Prostate gland (tissue), 2 donors: ENCODE measurements at regions not wholly inside any gene's neighbourhood (a gene's known extent, or its start where the extent isn't known, plus 50 kb on each side); places are given as distances from the start of the nearest gene placed in this dataset.

ENCODE experiments used
- POLR2A ChIP-seq: fragments of 450-650 bp; IDR thresholded peaks from one replicate; pipeline ENCODE4 v1.6.1; 2016; ENCODE audit warnings: antibody characterized with exemption, mild to moderate bottlenecking
- POLR2AphosphoS5 ChIP-seq: sonication (generic); formaldehyde crosslinking; IDR thresholded peaks from one replicate; pipeline ENCODE4 v1.6.1; 2017; ENCODE audit warnings: antibody characterized with exemption
- TF ChIP-seq, protein P1 (sequence below), 4 experiments: fragments of 200-600 bp in 2 of 4; fragments of 450-650 bp in 2 of 4; sonication (generic) in 2 of 4; IDR thresholded peaks; 1 replicate in 3 of 4; 2 replicates in 1 of 4; pipeline ENCODE4 v1.5.1; 2016 to 2019; ENCODE audit warnings: antibody characterized with exemption in 4 of 4, mild to moderate bottlenecking in 2 of 4, moderate library complexity in 2 of 4

DNA sequence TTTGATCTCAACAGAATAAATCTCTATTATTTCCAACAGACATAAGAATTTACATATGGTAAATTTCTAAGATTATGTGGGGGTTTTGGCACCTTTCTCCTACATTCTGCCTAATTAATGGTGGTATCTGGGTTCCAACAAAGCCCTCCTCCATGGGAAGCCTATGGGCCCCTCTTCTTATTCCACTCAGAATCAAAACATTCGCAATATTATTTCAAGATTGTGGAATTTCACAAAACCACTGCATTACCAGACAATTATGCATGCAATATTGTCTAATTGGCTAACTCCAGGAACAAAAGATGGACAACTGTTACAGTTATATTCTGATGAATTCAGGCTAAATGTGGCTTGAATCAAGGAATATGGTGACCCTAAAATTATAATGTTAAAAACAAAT lies 434.0 kb downstream of the NFIB start:
- TF ChIP-seq, protein P1, sequence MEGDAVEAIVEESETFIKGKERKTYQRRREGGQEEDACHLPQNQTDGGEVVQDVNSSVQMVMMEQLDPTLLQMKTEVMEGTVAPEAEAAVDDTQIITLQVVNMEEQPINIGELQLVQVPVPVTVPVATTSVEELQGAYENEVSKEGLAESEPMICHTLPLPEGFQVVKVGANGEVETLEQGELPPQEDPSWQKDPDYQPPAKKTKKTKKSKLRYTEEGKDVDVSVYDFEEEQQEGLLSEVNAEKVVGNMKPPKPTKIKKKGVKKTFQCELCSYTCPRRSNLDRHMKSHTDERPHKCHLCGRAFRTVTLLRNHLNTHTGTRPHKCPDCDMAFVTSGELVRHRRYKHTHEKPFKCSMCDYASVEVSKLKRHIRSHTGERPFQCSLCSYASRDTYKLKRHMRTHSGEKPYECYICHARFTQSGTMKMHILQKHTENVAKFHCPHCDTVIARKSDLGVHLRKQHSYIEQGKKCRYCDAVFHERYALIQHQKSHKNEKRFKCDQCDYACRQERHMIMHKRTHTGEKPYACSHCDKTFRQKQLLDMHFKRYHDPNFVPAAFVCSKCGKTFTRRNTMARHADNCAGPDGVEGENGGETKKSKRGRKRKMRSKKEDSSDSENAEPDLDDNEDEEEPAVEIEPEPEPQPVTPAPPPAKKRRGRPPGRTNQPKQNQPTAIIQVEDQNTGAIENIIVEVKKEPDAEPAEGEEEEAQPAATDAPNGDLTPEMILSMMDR (IDR thresholded peaks at IDR 0.05) = no peak
- TF ChIP-seq POLR2AphosphoS5 = no peak
- no peak for TF ChIP-seq POLR2A
